ENCODE measurements at regions not wholly inside any gene's neighbourhood (a gene's known extent, or its start where the extent isn't known, plus 50 kb on each side); places are given as distances from the start of the nearest gene placed in this dataset.

DNA sequence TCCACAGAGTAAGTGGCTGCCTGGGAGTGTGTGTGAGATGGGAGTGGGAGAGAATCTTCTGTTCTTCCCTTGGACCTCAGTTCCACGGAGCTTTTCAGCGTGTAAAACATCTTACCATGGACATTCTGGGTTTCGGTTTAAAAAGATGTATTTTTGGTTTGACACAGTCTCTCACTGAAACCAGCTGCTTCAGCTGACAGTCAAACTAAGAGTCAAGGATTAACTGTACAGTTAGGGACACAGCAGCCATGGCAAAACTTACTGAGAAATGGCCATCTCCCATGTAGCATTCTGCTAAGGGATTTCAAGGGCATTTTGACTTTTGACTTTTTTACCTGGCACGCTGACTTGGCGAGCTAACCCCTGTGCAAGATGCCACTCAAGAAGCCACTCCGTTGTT is 93.8 kb upstream of the IL12B start:
- no peak for DNase-seq

DNA sequence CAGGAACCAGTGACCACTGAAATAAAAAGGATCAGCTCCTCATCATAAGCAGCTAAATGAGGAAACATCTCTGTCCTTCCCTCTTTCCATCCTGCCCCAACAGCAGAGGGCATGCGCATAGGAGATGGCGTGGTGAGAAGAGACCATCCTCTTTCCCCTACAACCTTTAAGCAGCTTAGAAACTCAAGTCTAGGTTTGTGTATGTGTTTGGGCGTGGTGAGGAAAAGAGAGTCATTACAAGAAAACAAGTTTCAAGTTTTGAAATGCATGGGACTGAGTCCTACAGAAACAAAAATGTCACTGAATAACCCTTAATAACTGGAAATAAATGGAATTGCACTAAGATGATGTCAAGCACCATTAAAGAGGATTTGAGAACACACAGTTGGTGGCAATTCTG is 96.4 kb upstream of the IL12B start:
- no peak for DNase-seq

DNA sequence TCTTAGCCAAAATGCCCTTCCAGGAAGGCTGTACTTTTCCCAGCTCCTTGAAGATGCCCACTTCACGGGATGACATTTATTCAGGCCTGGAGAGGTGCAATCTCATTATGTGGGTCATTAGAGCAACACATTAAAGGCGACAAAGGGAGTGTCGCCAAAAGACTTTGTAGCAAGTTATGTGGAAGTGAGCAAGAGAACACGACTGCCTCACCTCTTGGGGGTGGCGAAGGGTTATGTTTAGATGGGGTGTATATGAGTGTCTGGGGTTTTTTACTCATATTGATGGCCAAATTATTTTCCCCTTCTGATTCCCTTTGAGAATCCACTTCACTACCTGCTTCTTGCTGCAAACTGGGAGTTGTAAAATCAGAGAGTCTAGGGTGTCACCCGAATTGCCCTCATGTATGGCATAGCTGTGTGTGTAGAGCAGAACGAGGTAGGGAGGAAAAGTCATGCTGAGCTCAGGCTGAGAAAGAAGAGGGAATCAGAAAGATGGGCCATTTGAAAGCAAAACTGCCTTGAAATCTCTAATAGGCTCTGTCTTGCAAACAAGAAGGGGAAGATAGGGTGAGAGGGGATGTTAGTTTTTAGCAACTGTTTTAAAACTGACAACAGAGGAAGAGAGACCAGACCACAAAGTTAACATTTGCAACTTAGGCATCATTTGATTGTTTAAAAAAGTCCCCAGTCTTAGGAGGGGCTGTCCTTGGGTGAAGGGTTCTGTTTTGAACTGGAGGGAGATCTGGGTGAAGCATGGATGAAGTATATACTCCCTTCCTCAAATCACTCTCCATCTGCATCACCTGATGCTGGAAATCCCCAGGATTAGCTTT is 97.1 kb upstream of the IL12B start:
- DNase-seq: no peak

DNA sequence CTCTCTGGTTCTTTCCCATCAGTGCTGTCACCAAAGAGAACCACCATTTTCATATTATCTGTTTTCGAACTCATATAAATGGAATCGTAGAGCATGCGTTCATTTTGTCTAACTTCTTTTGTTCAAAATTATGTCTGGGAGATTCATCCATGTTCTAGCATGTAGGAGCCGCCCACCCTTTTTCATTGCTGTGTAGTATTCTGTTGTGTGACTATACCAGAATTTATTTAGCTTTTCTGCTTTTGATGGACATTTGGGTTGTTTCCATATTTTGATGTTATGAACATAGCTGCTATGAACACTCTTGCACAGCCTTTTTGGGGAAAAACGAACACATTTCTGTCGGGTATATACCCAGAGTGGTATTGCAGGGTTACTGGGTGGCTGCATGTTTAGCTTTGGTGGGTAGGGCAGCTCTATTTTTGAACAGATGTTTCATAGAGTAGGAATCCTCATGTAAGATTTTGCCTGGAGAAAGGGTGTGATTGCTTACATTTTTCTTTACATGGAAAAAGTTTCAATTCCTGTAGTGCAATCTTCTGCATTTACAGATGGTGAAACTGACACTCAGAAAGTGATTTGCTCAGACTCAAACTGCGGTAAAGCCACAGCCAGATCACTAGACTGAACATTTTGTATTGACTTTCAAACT is 100.2 kb upstream of the IL12B start:
- DNase-seq: no peak

DNA sequence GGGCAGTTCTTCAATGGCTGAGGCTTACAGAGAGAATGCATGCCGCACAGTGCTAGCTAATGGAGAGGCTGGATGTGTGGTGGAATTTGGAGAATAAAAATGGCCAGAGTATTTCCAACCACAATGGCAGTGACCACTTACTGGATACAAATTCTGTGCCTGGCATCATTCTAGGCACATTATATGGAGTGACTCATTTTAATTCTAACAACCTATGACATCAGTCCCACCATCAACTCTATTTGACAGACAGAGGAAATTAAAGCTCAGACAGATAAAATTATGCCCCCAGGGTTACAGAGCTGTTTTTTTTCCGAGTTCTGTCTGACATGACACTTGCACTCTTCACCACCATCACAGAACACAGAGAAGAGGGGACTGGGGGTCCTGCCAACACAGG is 105.6 kb upstream of the IL12B start:
- no peak for DNase-seq

DNA sequence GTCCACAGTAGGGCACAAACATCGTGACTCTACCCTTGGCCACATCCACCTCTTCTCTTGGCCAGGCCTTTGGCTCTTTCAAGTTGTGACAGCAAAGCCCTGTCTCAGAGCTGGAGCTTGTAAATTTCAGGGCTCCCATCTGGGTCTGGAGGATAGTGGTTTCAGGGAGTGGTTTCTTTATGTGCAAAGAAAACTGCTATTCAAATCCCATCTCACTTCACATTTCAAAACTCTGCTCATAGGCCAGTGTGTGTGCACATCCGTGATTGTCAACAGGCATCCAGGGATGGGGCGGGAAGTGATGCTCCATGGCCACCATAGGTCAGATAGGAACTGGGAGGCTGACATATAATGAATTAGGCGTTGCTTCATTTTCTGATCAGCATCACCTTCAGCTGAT is 107.8 kb upstream of the IL12B start:
- no peak for DNase-seq

DNA sequence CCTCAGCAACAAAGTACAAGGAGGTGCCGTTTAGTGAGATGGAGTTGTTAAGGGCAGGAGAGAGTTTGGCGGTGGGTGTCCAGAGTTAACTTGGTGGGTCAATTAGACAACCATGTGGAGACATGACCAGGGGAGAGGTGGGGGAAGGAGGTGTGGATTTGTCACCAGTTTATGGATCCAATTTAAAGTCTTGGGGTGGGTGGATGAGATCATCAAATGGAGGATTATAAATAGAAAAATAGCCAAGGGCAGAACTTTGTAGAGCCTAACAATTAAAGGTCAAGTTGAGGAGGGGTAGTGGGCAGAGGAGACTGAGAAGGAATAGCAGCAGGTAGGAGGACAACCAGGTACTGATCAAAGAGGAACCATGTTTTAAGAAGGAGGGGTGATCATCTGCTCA is 108.7 kb upstream of the IL12B start:
- no peak for DNase-seq

DNA sequence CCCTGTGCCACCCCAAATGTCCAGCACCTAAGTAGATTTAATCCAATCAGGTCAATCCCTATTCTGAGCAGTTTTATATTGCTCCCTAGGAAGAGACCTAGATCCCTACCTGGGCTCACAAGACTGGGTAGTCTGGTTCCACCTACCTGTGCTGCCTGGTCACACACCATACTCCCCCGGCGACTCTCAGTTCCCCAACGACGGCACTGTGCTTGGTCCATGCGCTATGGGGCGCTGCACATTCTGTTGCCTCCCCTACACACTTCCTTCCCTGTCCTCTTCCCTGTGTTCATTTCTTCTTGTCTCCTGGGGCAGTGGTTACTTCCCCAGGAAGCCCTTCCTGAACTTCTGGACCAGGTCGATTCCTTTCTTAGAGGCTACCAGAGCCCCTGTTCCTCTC is 109.9 kb upstream of the IL12B start:
- DNase-seq: no peak

DNA sequence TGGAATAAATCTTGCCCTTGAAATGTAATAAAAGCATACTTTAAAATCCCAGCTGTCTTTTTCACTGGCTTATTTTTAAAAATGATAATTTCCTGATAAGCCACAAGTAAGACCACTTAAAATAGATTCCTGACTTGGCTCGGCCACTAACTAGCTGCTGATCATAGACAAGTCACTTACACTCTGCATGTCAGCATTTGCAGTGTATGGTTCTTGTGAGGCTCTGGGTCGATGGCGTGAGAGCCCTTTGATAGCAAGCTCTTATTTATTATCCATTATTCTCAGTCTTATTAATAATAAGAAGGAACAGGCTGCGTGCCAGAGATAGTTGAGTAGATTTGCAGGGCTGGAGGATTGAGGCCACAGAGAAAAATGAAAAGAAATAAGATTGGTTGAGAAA is 110.7 kb upstream of the IL12B start:
- no peak for DNase-seq

DNA sequence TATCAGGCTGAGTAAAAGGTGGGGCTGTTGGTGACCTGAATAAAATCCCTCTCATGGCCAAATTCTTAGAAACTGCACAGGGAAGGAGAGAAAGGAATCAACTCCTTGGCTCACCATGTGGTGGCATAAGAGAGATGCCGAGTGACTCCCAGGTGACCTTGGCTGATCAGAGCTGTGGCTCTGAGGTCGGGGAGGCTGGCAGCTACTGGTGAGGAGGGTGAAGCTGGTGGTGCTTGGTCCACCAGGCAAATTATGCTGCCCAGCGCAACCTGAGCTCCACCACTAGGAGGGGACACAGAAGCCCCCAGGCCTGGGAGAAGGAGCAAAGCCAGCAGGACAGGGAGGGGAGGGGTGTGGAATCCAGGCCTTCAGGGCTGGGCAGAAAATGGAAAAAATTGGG is 111.2 kb upstream of the IL12B start:
- DNase-seq: no peak

DNA sequence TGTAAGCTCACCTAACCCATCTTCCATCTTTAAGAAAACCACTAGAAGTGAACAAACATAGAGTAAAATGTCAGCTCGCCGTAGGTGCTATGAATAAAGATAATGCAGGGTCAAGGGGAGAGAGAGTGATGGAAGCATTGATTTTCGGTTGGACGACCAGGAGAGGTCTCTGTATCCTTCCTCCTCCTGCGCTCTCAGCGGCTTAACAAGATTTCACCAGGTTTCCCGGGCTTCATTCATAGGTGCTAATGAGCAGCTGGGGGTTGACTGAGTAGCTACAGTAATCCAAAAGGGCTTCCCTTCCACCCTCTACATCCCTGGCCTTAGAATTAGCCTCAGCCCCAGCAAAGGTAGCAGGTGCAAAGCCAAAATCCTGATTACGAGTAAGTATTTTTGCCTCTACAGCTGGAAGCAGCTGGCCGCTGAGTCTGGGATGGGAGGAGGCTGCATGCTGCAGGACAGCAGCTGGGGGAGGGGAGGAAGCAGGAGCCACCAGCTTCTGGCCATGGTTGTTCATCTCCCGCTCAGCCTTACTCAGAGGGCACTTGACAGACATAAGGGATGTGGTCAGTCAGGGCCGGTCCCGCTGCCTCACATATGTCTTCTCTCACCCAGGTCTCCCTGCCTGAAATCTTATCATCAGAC is 112.0 kb upstream of the IL12B start:
- DNase-seq: no peak

DNA sequence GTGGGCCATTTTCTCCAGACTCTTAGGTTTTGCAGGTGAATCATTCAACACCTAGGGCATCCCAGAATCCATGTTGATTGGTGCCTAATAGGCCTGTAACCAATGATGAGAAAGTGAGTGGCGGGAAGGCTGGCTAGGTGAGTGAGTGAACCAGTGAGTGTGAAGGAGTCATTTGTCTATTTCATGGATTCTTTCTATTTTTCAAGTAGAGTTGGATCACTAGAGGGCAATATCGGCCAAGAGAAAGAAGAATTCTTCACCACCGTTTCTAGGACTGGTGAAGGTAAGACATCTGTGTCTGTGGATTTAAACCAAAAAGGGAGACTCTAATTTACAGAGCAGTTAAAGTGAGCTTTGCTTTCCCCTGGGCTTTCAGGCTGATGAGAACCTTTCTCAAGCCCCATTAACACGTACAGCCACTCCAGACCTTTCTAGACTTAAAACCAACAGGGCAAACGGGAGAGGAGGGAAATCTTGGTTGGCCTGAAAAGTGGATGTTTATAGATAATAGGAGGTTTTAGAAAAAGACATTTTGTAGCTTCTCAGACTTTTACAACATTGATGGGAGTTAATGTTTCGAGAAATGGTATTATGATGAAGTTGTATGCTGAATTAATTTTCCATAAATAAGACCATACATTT is 114.3 kb upstream of the IL12B start:
- peak; percentile 54 to 60 for DNase-seq

DNA sequence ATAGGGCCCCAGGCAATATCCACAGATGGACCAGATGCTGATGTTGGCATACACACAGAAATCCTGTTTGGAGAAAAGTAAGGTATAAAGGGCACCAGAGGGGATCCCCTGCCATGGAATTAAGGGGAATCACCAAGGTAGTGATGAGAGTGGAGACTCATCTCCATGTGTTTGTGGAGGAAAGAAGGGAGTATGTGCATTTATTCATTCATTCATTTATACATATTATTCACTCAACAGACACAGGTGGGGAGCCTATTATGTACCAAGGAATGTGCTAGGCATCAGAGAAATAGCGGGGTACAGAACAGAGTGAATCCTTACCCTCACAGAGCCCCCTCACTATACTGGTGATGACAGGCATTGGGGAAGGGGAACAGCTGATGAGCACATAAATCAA is 116.8 kb upstream of the IL12B start:
- no peak for DNase-seq

DNA sequence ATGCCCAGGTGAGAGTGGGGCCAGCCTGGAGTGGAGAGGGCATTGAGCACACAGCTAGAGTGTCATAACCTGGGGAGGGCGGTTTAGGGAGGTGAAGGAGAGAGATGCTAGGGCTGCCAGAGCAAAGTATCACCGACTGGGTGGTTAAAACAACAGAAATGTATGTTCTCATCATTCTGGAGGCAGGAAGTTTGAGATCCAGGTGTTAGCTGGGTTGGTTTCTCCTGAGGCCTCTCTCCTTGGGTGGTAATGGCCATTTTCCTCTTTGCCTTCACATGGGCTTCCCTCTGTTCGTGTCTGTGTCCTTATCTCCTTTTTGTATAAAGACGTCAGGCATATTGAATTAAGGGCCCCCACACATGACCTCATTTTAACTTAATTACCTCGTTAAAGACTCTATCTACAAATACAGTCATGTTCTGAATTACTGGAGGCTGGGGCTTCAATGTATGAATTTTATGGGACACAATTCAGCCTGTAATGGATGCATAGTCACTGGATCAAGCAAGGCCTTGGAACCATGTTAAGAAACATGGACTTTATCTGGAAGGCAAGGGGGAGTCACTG is 118.6 kb upstream of the IL12B start:
- DNase-seq: no peak

DNA sequence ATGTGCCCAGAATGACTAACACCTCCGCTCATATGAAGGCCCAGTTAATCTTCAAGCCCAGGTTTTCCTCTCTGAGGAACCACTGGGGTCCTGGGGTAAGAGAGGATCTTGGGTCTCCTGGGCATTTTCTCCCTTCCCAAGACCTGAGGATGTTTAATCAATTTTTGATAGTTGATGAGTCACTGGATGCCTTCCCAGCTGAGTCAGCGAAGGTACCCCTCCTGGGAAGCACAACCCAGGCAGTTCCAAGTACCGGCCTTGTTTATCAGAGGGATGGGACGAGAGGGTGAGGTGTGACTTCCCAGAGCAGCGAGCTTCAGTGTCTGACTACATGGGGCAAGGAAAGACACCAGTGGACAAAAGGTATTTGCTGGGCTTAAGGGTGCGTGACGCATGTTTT is 119.6 kb upstream of the IL12B start:
- DNase-seq: no peak

DNA sequence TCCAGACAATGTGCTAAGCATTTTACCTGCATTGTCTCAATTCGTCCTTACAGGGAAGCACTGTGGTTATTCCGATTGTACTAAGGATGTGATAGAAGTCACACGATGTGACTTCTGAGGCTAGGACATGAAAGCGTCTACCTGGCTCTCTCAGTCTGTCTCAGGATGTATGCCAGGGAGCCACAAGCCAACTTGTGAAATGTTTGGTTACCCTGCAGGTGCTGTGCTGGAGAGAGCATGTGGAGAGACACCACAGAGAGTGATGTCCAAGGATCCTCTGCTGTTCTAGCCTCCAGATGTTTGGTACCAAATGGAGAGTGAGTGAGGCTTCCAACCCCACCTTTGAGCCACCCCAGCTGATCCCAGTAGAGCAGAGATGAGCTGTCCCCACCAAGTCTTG is 120.1 kb upstream of the IL12B start:
- no peak for DNase-seq

DNA sequence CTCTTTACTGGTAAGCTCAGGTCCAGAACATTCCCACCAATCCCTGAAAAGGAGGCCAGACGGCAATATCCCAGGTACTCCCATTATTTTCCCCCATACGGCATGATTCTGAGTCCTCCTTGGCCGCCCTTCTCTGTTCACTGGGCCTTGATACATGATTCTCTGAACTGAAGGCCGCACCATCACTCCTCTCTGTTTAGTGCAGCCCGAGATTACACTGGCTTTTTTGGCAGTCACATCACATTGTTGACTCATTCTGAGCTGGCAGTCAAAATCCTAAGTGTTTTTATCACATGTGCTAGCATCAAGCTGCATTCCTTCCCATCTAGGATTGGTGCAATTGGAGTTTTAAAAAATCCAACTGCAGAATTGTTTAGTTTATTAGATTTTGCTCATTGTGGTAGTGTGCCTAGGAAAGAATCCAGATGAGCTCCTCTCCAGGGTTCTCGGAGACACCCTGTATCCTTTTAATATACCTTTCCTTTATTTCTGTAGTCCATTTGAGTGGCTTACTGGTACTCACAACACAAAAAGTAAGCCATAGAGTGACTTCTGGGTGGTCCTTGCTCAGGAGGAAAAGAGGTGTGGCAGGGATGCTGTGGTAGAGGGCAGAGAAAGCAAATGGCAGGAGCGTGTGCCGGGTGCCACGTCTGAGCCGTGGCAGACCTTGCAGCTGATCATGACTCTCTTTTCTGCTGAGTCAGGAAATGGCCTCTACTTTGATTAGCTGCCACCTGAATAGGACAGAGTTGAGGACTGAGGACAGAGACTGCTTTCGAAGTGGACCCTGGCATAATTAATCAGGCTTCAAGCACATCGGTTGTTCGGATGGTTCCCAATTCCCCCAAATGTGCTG is 121.1 kb upstream of the IL12B start:
- no peak for DNase-seq

DNA sequence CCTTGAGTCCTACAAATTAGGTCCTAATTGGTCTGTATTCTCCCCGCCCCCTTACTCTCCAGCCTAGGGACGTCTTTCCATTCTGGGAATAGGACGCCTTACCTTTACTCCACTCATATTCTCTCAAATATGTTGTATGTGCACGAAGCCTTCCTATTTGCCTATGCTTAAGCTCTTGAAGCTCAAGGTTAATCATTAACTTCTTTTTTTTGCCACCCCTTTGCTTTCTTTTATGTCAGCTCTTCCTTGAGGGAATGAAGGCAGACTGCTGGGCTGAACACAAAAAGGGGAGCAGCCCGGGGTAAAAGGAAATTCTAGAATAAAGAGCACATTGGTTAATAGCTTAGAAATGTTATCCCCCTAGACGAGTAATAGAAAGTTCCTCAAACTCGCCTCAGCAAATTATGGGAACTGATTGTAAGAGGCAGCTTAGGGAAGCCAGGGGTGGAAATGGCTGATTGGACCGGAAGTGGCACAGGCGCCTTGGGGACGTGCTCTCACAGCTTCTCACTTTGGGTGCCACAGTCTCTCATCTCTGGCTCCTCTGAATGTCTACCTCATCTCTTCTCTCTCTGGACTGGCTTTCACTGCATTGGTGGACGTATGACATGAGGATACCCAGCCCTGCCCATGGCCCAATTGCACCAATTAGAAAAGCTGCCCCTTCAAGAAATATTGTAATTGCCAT is 122.3 kb upstream of the IL12B start:
- no peak for DNase-seq

DNA sequence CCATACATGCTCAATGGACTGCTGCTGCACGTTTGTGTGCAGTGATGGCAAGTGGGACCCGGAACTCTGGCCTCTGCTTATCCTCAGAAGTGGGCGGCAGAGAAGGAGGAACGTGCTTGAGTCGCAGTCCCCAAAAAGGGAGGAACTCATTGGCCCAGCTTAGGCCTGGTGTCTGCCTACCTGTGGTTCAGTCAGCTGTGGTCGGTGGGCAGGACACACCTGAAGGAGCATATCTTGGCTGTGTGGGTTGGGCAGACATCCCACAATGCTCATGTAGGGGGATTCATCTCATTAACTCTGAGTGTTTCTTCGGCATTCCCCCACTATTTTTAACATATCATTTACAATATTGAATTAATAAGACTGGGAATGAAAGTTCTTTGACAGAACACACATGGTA is 122.9 kb upstream of the IL12B start:
- DNase-seq: no peak

DNA sequence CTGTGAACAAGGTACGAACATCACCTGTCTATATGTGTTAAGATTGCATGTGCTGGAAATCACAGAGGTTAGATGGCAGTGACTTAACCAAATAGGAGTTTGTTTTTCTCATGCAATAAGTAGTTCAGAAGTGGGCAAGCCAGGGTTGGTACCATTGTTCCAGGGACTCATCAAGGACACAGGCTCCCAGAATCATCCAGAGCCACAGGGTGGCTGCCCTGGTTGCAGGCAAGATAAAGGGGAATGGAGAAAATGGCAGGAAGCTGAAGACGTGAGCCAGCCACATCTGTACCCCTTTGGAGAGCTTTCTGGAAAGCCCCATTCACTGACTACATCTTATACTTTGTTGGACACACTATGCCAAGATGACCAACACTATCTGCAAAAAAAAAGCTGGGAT is 126.0 kb upstream of the IL12B start:
- no peak for DNase-seq

DNA sequence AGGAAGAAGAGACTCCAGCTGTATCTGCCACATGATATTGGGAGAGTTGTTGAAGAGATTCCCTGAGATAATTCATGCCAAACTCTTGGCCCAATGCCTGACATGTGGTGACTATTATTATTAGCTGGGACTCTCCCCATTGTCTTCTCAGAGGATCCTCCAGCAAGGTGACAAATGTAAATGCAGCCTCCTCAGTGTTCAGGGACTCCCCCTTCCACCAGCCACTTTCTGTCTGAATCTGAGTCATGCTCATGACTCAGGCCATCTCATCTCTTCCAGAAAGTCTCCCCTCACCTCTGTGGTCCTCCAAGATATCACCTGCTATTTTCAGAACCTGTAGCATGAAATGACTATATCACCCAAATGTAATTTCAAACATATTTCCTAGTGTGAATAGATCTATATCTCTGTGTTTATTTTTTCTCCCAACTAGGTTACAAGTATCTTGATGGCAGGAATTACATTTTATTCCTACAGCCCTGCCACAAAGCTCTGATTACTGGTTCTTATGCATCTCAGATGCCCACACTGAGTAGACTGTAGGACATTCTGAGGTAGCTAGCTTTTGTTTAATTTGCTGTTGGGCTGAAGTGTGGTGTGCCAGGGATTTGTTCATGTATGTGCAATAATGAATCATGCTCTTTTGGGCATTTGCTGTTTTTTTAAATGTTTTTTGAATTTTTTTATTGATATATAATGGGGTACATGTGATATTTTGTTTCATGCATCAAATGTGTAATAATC is 126.6 kb upstream of the IL12B start:
- no peak for DNase-seq
